ENCODE measurements at regions not wholly inside any gene's neighbourhood (a gene's known extent, or its start where the extent isn't known, plus 50 kb on each side); places are given as distances from the start of the nearest gene placed in this dataset.

DNA sequence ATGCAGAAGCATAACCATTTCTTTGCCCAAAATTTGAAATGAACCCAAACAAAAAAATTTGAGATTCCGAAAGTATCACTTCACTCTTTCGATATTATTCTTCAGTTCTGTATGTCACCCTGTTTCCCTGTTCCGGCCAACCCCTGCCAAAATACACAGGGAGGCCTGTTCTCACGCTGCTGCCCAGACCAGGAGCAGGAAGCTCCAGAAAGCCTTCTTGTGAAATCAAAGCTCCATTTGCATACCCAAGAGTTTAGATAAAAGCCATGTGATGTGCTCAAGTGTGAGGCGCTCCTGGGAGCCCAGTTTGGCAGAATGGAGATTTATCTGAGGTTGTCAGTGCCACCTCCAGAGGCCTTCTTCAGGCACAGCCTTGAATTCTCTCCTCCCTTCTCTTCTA, 236.2 kb downstream of the FGFR2 start:
- TF ChIP-seq, protein P1, sequence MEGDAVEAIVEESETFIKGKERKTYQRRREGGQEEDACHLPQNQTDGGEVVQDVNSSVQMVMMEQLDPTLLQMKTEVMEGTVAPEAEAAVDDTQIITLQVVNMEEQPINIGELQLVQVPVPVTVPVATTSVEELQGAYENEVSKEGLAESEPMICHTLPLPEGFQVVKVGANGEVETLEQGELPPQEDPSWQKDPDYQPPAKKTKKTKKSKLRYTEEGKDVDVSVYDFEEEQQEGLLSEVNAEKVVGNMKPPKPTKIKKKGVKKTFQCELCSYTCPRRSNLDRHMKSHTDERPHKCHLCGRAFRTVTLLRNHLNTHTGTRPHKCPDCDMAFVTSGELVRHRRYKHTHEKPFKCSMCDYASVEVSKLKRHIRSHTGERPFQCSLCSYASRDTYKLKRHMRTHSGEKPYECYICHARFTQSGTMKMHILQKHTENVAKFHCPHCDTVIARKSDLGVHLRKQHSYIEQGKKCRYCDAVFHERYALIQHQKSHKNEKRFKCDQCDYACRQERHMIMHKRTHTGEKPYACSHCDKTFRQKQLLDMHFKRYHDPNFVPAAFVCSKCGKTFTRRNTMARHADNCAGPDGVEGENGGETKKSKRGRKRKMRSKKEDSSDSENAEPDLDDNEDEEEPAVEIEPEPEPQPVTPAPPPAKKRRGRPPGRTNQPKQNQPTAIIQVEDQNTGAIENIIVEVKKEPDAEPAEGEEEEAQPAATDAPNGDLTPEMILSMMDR (IDR thresholded peaks at IDR 0.05): no peak
- TF ChIP-seq POLR2A (IDR thresholded peaks at IDR 0.05): no peak

Data from thyroid gland (tissue), 4 donors.